Prostate gland (tissue), 2 donors: ENCODE measurements at regions not wholly inside any gene's neighbourhood (a gene's known extent, or its start where the extent isn't known, plus 50 kb on each side); places are given as distances from the start of the nearest gene placed in this dataset.

Experiments used
- POLR2A ChIP-seq: fragments of 450-650 bp; IDR thresholded peaks from one replicate; pipeline ENCODE4 v1.6.1; 2016; ENCODE audit warnings: antibody characterized with exemption, mild to moderate bottlenecking
- POLR2AphosphoS5 ChIP-seq: sonication (generic); formaldehyde crosslinking; IDR thresholded peaks from one replicate; pipeline ENCODE4 v1.6.1; 2017; ENCODE audit warnings: antibody characterized with exemption
- TF ChIP-seq, protein P1 (sequence below), 4 experiments: fragments of 200-600 bp in 2 of 4; fragments of 450-650 bp in 2 of 4; sonication (generic) in 2 of 4; IDR thresholded peaks; 1 replicate in 3 of 4; 2 replicates in 1 of 4; pipeline ENCODE4 v1.5.1; 2016 to 2019; ENCODE audit warnings: antibody characterized with exemption in 4 of 4, mild to moderate bottlenecking in 2 of 4, moderate library complexity in 2 of 4

DNA sequence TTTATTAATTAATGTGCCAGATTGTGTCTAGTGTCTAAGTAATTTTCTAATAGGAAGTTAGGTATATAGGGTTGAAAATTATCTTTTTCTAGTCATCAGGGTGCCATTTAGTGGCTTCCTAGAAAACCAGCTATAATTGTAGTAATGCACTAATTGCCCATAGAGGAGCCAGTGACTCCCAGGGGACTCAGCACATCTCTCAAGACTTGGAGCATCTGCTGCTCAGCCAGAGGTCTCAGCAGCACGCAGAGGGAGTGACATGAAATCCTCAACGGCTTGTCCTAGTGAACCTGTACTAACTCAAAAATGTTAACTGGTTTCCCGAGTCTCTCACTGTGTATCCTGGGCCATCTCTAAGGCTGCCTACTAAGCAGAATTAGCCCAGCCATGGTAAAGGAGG is 78.2 kb upstream of the MAN2A1 start:
- TF ChIP-seq, protein P1, sequence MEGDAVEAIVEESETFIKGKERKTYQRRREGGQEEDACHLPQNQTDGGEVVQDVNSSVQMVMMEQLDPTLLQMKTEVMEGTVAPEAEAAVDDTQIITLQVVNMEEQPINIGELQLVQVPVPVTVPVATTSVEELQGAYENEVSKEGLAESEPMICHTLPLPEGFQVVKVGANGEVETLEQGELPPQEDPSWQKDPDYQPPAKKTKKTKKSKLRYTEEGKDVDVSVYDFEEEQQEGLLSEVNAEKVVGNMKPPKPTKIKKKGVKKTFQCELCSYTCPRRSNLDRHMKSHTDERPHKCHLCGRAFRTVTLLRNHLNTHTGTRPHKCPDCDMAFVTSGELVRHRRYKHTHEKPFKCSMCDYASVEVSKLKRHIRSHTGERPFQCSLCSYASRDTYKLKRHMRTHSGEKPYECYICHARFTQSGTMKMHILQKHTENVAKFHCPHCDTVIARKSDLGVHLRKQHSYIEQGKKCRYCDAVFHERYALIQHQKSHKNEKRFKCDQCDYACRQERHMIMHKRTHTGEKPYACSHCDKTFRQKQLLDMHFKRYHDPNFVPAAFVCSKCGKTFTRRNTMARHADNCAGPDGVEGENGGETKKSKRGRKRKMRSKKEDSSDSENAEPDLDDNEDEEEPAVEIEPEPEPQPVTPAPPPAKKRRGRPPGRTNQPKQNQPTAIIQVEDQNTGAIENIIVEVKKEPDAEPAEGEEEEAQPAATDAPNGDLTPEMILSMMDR (IDR thresholded peaks at IDR 0.05): no peak
- TF ChIP-seq POLR2A (no peak), POLR2AphosphoS5 (no peak)
